Mucosa of descending colon (tissue), 3 donors: ENCODE measurements at regions not wholly inside any gene's neighbourhood (a gene's known extent, or its start where the extent isn't known, plus 50 kb on each side); places are given as distances from the start of the nearest gene placed in this dataset.

Experiments
- ATAC-seq: fragments of 200-7000 bp; cut with Tn5 transposase; one replicate; pipeline ENCODE4 v1.9.1; 2020; ENCODE audit warnings: mild to moderate bottlenecking, moderate library complexity
- DNase-seq, 3 donors: peaks; one replicate each; pipeline ENCODE4 v3.0.0-alpha.2; 2020
- H3K36me3 ChIP-seq: fragments of 200-600 bp; one replicate; pipeline ENCODE4 v1.8.0; 2021; ENCODE audit warnings: low read depth, mild to moderate bottlenecking
- H3K4me1 ChIP-seq: fragments of 200-600 bp; one replicate; pipeline ENCODE4 v1.8.0; 2021; ENCODE audit warnings: low read depth, mild to moderate bottlenecking
- H3K4me3 ChIP-seq: fragments of 200-600 bp; one replicate; pipeline ENCODE4 v1.8.0; 2021; ENCODE audit warnings: mild to moderate bottlenecking
- H3K9me3 ChIP-seq: fragments of 200-600 bp; one replicate; pipeline ENCODE4 v1.8.0; 2021; ENCODE audit warnings: mild to moderate bottlenecking
- intact Hi-C, 2 donors: fragments of 100-400 bp; cut with DNase I in 1 of 2; cut with micrococcal nuclease in 1 of 2; formaldehyde crosslinking; loops; one replicate each; pipeline versions ENCODE4 v1.11.0 to v1.11.1; 2022; cut with DNase I, micrococcal nuclease
- TF ChIP-seq, protein P1 (sequence below): fragments of 200-600 bp; IDR thresholded peaks from one replicate; pipeline ENCODE4 v1.8.0; 2022; ENCODE audit warnings: antibody characterized with exemption, mild to moderate bottlenecking
- donor health status: DM: no; HTN: no; CAD: no; lungs with moderate emphysema.
- donor health status: DM: no; HTN: no; CAD: no.
- donor health status: DM: no; HTN: yes; CAD: no.

DNA sequence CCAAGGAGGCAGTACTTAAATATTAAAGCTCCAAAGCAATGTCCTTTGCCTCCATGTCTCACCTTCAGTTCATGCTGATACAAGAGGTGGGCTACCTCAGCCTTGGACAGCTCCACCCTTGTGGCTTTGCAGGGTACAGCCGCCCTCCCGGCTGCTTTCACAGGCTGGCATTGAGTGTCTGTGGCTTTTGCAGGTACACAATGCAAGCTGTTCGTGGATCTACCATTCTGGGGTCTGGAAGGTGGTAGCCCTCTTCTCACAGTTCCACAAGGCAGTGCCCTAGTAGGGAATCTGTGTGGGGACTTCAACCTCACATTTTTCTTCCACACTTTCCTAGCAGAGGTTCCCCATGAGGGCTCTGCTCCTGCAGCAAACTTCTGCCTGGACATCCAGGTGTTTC, 324.8 kb downstream of the COL11A1 start:
- DNase-seq (no peak), ATAC-seq (no peak)
- intact Hi-C loops: no loop called here
- peaks cover 3% of the 10 kb centered on the region for H3K9me3 ChIP-seq
- H3K36me3 ChIP-seq: no peaks in the 10 kb centered on the region
- no peak overlapping the region for H3K4me3 ChIP-seq
- TF ChIP-seq, protein P1, sequence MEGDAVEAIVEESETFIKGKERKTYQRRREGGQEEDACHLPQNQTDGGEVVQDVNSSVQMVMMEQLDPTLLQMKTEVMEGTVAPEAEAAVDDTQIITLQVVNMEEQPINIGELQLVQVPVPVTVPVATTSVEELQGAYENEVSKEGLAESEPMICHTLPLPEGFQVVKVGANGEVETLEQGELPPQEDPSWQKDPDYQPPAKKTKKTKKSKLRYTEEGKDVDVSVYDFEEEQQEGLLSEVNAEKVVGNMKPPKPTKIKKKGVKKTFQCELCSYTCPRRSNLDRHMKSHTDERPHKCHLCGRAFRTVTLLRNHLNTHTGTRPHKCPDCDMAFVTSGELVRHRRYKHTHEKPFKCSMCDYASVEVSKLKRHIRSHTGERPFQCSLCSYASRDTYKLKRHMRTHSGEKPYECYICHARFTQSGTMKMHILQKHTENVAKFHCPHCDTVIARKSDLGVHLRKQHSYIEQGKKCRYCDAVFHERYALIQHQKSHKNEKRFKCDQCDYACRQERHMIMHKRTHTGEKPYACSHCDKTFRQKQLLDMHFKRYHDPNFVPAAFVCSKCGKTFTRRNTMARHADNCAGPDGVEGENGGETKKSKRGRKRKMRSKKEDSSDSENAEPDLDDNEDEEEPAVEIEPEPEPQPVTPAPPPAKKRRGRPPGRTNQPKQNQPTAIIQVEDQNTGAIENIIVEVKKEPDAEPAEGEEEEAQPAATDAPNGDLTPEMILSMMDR: no peak
- H3K4me1 ChIP-seq: no peaks in the 10 kb centered on the region

DNA sequence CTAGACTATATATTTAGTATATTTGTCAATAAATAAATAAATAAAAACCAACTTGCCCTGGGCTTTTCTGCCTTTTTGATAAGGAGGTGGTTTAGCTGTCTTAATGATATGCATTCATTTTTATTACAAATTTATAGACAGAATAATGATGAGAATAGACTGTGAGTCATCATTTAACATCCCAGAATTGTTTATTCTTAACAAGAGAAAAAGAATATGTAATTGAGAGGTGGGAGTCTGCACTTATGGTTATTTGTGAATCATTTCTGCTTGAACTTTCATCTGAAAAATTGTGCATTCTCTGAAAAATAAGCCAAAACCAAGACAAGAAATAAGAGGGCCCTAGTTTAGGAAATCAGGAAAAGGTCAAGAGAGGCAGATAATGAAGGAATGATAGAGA, 326.2 kb downstream of the COL11A1 start:
- H3K4me1 ChIP-seq: no peaks in the 10 kb centered on the region
- DNase-seq: no peak
- H3K4me3 ChIP-seq: no peak overlapping the region
- intact Hi-C loops: no loop called here
- TF ChIP-seq, protein P1: no peak
- ATAC-seq: no peak
- H3K36me3 ChIP-seq: no peaks in the 10 kb centered on the region
- H3K9me3 ChIP-seq: peaks cover 3% of the 10 kb centered on the region

DNA sequence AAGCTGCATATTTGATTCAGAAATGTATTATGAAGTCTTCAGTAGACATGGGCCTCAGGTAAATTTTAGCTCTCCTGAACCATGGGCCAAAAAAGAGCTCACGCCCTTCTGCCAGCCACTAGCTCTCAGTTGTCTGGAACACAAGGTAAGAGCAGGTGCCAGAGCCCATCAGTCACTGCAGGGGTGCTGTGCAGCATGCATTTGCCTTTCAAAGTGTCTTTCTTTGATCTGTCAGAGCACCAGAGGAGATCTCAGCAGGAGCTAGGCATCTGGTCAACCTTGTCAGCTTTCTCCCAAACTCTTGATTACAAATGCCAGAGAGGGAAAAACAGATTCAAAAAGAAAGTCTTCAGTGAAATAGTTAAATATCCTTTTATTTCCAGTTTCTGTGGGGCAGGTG, 332.3 kb downstream of the COL11A1 start:
- intact Hi-C loops: no loop called here
- Histone ChIP-seq H3K4me1 (no peaks in the 10 kb centered on the region), H3K9me3 (peaks cover 3% of the 10 kb centered on the region), H3K4me3 (no peak overlapping the region), H3K36me3 (no peaks in the 10 kb centered on the region)
- DNase-seq (no peak), ATAC-seq (no peak)
- TF ChIP-seq, protein P1: no peak

DNA sequence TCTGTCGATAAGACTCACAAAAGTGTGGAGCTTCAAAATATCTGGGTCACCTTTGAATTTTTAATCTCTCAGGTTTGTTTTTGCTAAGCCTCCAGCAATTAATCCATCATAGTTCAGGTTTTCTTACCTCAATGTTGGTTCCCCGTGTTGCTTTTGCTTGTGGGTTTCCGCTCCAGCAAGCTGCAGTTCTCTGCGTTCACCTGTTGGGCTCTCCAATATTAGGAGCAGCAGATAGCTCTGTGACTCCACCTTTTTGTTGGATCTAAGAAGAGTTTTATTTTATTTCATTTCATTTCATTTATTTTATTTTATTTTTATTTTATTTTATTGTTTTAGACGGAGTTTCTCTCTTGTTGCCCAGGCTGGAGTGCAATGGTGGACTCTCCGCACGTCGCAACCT, 335.5 kb downstream of the COL11A1 start:
- no peaks in the 10 kb centered on the region for H3K4me1 ChIP-seq
- H3K9me3 ChIP-seq: no peaks in the 10 kb centered on the region
- H3K4me3 ChIP-seq: no peak overlapping the region
- TF ChIP-seq, protein P1: no peak
- intact Hi-C loops: no loop called here
- DNase-seq (no peak), ATAC-seq (no peak)
- H3K36me3 ChIP-seq: no peaks in the 10 kb centered on the region

DNA sequence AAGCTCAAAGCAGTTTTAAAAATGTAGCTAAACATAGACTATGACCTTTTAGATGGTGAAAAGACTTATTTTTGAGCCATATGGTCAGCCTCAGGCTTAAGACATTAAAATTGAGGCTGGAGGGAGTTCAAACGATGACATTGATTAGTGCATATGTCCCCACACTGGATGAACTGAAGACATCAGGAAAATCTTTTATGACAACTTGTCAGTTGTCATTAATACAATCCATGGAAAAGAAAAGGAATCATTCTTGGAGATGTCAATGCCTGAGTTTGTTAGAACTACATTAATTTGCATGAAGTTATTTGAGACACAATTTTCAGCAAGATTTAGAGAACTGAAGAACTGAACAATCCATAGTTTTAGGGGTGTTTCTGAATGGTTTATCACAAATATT, 349.9 kb downstream of the COL11A1 start:
- DNase-seq (no peak), ATAC-seq (no peak)
- Histone ChIP-seq H3K4me1 (no peaks in the 10 kb centered on the region), H3K36me3 (no peaks in the 10 kb centered on the region), H3K9me3 (no peaks in the 10 kb centered on the region), H3K4me3 (no peak overlapping the region)
- TF ChIP-seq, protein P1: no peak
- intact Hi-C loops: no loop called here

DNA sequence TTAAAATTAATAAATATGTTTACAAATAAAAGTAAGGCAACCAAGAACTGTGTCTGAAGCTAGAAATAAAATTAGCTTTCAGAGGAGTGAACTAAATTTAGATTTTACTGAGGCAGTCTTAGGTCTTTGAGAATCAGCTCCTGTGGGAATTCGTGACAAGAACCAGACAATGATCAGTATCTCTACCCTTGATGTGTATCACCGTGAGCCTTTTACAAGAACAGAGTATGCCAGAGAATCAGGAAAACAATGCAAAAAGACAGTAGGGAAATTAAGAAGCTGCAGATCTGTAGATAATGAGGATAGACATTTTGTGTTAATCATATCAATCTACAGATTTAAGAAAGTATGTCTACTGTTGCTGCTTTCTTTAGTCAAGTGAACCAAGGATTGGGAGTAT, 351.0 kb downstream of the COL11A1 start:
- no peak for ATAC-seq
- no peaks in the 10 kb centered on the region for H3K9me3 ChIP-seq
- intact Hi-C loops: no loop called here
- H3K4me3 ChIP-seq: no peak overlapping the region
- no peaks in the 10 kb centered on the region for H3K36me3 ChIP-seq
- no peak for DNase-seq
- no peaks in the 10 kb centered on the region for H3K4me1 ChIP-seq
- TF ChIP-seq, protein P1: no peak
